ENCODE measurements at regions not wholly inside any gene's neighbourhood (a gene's known extent, or its start where the extent isn't known, plus 50 kb on each side); places are given as distances from the start of the nearest gene placed in this dataset.

- TF ChIP-seq GATA1 (IDR thresholded peaks at IDR 0.05; ENCODE audit: low read depth, low read length) = no peak
- no peak for TF ChIP-seq POLR2A (IDR thresholded peaks at IDR 0.05; ENCODE audit: low read length)
- no peak for DNase-seq
These were observed 63.1 kb upstream of the PDHA1 start for GRCh38 chrX:19280636-19281035.

DNA sequence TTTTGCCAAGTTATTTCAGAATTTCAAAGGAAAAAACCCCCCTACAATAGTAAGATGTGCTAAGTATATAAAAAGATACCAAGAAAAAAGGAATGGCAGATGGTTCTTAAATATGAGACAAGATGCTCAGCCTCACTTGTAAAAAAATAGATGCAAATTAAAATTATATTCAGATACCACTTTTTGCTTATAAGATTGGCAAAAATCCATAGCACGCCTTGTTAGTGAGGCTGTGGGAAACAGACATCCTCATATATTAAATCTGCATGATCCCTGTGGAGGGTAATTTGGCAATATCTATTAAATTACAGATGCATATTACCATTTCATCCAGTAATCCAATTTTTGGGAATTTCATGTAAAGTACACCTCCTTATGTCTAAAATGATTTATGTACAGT, 62.5 kb upstream of the PDHA1 start:
- TF ChIP-seq POLR2A (IDR thresholded peaks at IDR 0.05; ENCODE audit: low read length) (no peak), GATA1 (IDR thresholded peaks at IDR 0.05; ENCODE audit: low read depth, low read length) (no peak)
- no peak for DNase-seq

DNA sequence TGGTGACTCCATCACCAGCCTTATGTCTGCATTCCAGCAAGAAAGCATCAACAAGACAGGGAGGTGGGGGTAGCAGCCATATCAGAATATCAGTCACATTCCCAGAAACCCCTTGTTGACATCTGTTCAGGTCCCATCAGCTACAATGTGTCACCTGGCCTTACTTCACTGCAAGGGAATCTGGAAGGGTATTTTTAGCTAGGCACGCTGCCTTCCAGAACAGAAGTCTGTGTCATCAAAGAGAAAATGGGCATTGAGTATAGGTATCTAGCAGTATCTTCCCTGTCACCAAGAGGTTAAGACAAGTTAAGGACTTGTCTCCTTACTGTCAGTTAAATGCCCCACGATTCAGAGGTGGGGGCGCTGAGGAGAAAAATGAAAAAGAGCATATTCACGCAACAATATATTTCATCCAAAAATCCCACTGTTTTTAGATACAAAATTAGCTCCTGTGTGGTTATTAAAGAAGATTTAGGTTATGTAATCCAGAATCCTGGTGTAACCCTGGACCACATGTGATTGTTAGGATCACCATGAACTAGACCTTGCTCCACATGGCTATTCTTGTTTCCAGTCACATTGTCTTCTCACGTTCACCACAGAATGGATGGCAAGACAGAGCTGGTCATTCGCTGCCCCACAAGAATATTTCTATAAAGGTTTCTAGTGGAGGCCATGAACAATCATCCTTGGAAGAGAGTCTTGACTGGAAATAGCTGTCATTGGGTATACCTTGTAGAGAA, 60.0 kb upstream of the PDHA1 start:
- TF ChIP-seq GATA1 (IDR thresholded peaks at IDR 0.05; ENCODE audit: low read depth, low read length) (no peak), POLR2A (IDR thresholded peaks at IDR 0.05; ENCODE audit: low read length) (no peak)
- DNase-seq = no peak

DNA sequence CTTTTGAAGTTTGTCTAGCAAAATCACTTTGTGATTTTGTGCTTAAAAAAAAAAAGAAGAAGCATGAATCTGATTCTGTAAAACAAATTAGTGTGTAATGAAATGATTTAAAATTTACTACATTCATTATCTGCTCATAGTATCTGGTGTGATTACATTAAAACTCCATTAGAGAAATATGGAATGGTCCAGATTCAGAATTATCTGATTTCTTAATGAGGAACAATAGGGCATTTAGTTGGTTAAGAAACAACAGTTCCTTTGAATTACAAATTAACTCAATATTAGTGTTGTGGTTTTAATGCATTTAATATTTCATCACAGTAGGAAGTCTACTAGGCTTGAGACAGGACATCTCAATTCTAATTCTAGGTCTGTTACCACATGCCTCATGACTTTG, 57.9 kb upstream of the PDHA1 start:
- TF ChIP-seq GATA1 (IDR thresholded peaks at IDR 0.05; ENCODE audit: low read depth, low read length) = no peak
- no peak for TF ChIP-seq POLR2A (IDR thresholded peaks at IDR 0.05; ENCODE audit: low read length)
- DNase-seq = no peak

DNA sequence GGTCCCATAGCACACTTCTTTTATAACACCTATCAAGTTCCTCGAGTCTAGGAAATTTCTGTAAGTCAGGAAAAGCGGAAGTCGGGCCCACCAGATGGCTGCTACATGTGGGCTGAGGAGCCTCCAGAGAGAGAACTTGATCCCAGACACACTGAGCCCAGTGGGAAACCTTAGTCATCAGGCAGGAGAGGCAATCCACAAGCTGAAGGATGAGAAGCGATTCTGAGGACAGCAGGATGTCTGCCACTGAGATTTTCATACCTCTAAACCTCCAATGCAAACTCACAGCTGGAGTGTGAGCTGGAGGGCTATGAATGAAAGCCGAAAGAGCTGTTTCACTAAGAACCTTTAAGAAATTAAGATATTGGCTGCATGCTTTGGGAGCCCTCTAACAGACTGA, 52.6 kb upstream of the PDHA1 start:
- no peak for DNase-seq
- TF ChIP-seq POLR2A (IDR thresholded peaks at IDR 0.05; ENCODE audit: low read length) (no peak), GATA1 (IDR thresholded peaks at IDR 0.05; ENCODE audit: low read depth, low read length) (no peak)

DNA sequence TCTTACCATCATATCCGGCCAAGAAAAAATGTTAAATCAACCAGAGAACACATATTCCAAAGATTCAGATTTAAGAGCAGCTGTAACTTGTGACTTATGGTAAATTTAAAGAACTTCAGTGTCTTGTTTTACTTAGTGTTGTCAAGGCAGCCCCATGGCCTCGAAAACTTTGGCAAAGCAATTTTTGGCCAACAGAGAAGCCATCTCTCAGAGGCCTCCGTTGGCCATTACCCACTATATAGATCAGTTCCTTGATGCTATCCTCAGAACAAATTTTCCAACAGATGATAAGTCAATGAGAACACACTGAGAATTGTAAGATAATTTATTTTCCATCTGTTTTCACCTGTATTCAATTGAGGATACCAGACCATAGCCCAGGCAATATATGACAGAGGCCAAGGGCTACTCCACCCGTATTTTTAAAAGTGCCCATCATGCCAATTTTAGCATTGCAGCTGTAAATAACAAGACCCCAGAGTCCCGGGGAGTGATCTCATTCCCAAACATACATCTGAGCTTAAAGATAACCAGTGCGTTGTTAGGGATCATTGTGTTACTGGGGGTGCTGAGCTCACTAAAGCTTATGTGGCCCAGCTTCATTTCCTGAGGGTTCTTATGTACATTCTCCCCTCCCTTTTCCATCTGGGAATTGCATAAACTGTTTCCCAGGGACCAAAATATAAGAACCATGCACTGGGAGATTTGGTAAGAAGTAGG, 50.0 kb upstream of the PDHA1 start:
- TF ChIP-seq POLR2A (IDR thresholded peaks at IDR 0.05; ENCODE audit: low read length) = no peak
- TF ChIP-seq GATA1 (IDR thresholded peaks at IDR 0.05; ENCODE audit: low read depth, low read length) = no peak
- DNase-seq = no peak
